H54 (cell line): ENCODE measurements at regions not wholly inside any gene's neighbourhood (a gene's known extent, or its start where the extent isn't known, plus 50 kb on each side); places are given as distances from the start of the nearest gene placed in this dataset.

Source experiments
- DNase-seq: peaks from one replicate; pipeline ENCODE4 v3.0.0; 2011; ENCODE audit warnings: low spot score, mixed read lengths; ENCODE audit not compliant: insufficient read length
- FAIRE-seq: peaks from 3 replicates; lab custom pipeline; 2011; peaks lifted over from hg19 to GRCh38; lab: Jason Lieb, UNC
- POLR2A ChIP-seq: IDR thresholded peaks from 2 replicates; pipeline ENCODE4 v1.6.1; 2011; ENCODE audit warnings: low read depth, mild to moderate bottlenecking, low read length

DNA sequence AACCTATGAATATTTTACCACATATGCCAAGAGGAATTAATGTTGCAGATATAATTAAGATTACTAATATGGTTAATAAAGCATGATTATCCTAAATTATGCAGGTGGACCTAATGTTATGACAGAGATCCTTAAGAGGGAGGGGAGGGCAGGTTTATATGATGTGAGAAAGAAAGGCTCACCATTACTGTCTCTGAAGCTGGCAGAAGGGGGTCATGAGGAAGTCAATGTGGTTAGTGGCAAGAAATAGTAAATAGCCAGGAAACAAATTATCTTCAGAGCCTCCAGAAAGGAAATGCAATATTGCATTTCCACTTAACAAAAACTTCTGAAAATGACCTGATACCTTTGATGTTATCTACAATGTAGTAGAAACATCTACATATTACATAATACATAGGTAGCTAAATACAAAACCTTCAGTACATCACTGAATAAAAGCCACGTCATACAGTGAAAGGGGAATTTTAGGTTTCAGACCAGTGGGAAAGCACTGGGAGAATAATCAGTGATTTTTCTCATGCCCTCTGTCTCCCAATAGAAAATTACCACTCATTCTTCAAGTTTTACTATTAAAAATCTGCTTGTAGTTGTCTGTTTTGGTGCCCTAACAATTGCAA lies 609.2 kb downstream of the SPOCK3 start:
- FAIRE-seq (no peak), DNase-seq (no peak)
- no peak for TF ChIP-seq POLR2A

DNA sequence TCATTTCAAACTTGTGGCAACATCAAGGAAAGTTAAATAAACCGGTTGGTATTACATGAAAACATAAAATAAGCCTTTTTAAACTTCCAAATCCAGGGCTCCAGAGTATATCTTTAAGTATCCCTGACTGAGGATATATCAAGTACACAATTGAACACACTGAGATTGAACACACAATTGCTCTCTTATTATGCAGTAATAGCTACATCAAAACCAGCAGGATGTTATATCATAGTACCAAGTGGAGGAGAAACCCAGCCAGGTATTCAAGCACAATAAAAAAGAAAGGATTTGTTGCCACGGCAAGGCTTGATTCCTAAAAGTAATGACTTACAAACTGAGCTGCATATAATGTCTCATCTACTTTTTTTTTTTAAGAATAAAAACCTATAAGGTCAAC lies 605.8 kb downstream of the SPOCK3 start:
- TF ChIP-seq POLR2A = no peak
- no peak for FAIRE-seq

DNA sequence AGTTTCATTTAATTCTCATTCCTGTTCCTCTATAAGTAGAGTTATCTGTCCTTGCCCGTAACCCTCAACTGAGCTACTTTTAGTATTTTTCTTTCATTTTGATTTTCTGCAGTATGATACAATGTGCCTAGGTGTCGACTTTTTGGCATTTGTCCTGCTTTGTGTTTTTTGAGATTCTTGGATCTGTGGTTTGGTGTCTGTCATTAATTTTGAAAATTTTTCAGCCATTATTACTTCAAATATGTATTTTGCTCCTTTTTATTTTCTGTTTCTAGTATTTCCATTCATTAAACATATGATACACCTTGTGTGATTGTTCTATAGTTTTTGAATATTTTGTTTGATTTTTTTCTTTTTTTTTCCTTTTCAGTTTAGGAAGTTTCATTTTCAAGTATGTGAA lies 598.9 kb downstream of the SPOCK3 start:
- no peak for FAIRE-seq
- TF ChIP-seq POLR2A = no peak
- DNase-seq = no peak

More for the DNA sequence above, 605.8 kb downstream of the SPOCK3 start:
- no peak for DNase-seq

DNA sequence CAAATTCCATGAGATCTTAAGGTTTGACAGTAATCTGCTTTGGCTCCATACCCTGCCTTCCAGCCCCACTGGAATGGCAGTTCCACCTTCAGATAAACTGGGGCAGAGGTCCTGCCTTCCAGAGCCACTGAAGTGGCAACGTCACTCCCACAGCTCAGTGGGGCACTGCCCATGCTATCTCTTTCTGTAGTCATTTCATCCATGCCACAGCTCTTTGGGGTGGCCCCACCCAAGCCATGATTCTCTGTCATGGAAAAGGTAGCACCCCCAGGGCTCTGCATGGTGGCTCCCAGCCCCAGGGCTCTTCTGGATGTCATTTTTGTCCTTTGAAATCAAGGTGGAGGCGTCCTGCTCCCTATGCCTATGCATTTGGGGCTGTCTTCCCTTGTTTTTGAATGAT lies 596.5 kb downstream of the SPOCK3 start:
- TF ChIP-seq POLR2A = no peak
- no peak for DNase-seq
- no peak for FAIRE-seq

DNA sequence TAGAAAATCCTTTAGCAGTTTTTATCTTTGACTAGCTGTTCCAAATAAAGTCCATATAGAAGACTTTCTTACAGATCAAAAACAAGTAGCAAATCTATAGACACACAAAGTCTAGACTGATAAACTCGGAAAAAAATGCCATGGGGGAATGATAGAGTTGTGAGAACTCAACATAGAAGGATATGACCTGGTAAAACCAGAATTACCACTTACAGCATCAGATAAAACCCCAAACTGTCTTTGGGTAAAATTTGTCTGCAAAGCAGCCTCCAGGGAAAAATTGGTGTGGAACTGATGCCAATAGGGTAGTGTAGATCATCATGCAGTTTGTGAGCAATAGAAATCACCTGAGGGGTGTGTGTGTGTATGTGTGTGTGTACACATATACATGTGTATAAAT lies 579.1 kb downstream of the SPOCK3 start:
- DNase-seq (no peak), FAIRE-seq (no peak)

GRCh38 chr4:166655705-166656104 lies 578.6 kb downstream of the SPOCK3 start:
- no peak for FAIRE-seq
- DNase-seq = no peak

More for the DNA sequence above, 579.1 kb downstream of the SPOCK3 start:
- no peak for TF ChIP-seq POLR2A

DNA sequence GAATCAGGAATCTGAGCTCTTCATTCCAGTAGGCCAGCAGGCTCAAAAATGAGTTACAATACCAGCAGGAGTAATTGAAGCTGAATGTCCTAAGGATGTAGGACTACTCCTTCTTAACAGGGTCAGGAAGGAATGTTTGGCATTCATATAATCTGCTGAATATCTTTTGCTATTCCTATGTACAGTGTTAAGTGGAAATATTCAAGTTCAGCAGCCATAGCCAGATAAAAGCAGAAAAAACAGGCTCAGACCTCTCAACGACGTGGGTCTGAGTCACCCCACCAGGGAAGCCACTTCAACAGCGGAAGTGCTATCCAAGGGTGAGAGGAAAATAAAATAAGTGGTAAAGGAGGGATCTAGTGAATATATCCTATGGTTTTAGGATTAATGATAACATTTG lies 577.0 kb downstream of the SPOCK3 start:
- FAIRE-seq (no peak), DNase-seq (no peak)
- TF ChIP-seq POLR2A = no peak

More at GRCh38 chr4:166655705-166656104, 578.6 kb downstream of the SPOCK3 start:
- TF ChIP-seq POLR2A = no peak

DNA sequence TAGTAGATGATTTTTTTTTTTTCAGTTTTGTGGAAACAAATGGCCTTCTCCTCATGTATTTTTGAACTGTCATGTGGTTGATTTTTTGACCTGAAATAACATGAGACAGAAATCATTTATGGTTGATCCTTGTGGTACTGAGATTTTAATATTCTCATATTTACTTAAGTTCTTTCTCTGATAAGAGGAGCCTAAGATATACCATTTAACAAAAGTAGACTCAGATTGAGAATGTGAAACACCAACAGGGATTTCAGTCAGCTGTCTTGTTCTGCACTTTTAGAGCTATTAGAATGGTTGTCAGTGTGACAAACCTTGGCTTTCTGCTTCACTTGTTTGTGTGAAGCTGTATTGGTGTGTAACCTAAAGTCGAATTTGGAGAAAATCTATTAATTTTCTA lies 575.7 kb downstream of the SPOCK3 start:
- no peak for FAIRE-seq
- TF ChIP-seq POLR2A = no peak
- DNase-seq = no peak

DNA sequence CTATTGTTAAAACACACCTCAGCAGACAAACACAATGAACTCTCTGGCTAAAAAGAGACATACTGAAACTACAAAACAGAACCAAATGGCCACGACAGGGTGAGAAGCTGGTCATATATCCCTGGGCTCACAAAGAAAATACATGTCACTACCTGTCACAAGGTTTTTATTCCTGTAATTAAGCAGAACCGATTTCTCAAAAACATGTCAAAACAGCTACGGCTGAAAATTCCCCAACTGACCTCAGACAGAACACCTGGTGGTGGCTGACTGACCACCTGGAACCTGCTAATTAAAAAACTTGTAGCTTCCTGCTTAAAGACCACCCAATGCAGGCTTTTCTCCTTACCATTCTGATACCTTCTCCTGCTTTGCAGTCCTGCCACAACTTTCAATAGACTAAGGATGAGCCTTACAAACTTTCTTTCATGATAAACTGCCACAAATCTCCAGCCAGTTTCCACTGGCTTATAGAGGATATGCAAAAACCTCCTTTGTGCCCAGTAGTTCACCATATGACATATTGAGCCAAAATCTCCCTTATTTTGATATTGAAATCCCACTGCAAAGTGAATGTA lies 571.9 kb downstream of the SPOCK3 start:
- DNase-seq (no peak), FAIRE-seq (no peak)
- no peak for TF ChIP-seq POLR2A

DNA sequence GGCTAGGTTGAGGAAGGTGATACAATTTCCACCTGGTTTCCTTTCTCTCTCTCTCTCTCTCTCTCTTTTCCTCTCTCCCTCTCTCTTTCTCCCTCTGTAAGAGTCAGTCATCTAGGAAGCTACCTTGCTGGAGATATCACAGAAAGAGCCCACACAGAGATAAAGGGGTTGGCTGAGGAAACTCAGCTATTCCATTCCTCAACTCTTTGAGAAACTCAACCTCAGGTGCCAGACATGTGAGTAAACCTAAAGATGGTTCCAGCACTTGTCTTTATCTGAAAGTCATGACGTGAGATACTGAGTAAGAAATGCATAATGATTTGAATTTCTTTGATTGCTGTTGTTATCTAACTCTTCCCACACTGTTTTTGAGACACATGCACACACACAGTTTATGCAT lies 564.0 kb downstream of the SPOCK3 start:
- DNase-seq (no peak), FAIRE-seq (no peak)
- TF ChIP-seq POLR2A = no peak

DNA sequence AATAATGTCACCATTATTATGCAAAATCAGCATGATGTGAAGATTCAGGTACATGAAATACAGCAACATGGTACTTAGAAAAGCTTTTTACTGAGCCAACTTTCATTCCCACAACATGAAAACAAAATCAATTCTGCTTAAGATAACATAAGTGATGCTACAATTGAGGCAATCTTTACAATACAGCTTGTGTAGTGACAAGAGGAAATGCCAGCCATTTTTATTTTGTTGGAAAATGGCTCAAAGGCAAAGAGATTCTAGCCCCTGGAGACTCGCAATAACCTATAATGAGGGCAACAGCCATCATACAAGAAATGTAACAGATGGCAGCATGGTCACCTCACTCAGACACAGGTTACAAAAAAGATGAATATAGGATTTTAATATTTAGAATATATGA lies 560.4 kb downstream of the SPOCK3 start:
- DNase-seq (no peak), FAIRE-seq (no peak)
- no peak for TF ChIP-seq POLR2A

DNA sequence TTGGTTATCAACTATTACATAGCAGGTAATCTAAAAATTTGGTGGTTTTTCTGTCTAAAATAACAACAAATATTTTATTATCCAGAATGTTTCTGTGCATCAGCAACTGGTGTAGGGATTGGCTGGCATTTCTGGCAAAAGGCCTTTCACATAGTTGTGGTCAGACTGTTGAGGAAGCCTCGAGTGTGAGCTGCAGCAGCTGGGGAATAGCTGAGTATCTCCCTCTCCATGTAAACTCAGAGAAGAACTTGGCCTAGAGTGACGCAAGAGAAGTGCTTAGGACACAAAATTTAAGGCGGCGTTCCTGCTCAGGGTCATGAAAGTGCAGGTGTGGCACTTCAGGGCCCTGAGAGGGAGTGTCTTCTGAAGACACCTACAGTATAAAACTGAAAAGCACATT lies 558.9 kb downstream of the SPOCK3 start:
- no peak for FAIRE-seq
- DNase-seq = peak; percentile 3
- no peak for TF ChIP-seq POLR2A

DNA sequence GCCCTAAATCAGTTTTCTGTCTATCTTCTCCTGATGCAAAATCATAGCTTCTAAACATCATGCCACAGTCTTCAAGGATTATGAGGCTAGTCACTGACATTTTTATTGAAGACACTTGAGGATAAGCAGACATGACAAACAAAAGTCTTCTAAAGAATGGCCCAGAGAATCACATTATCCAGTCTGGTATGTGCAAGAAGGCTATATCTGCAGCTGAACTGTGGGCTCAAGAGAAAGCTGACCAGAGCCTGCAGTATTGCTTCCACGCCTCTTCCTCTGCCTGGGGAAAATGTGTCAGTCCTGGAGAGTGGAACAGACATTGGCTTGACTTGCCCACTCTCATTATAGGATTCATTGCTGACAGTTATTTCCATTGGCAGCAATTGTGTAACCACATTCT lies 553.5 kb downstream of the SPOCK3 start:
- FAIRE-seq (no peak), DNase-seq (no peak)
- no peak for TF ChIP-seq POLR2A

GRCh38 chr4:166682200-166682599 lies 552.1 kb downstream of the SPOCK3 start:
- FAIRE-seq (no peak), DNase-seq (no peak)
- TF ChIP-seq POLR2A = no peak
